GM12878 (cell line): ENCODE measurements at regions not wholly inside any gene's neighbourhood (a gene's known extent, or its start where the extent isn't known, plus 50 kb on each side); places are given as distances from the start of the nearest gene placed in this dataset.
A peak's percentile ranks its signal among the peaks of the same experiment; 100 is the strongest.

Experiments
- BCL3 ChIP-seq: IDR thresholded peaks from 2 replicates; pipeline ENCODE4 v1.6.1; 2011; ENCODE audit warnings: borderline replicate concordance, low read depth, mild to moderate bottlenecking, moderate library complexity, low read length; ENCODE audit not compliant: insufficient read depth, poor library complexity, severe bottlenecking
- CREM ChIP-seq: IDR thresholded peaks from 2 replicates; pipeline ENCODE4 v1.6.1; 2014; ENCODE audit warnings: antibody characterized with exemption, low read depth
- CUX1 ChIP-seq: IDR thresholded peaks from 2 replicates; pipeline ENCODE4 v1.6.1; 2012; ENCODE audit warnings: improper control_type of control experiment, low read depth, low read length; ENCODE audit not compliant: insufficient replicate concordance
- ELK1 ChIP-seq: IDR thresholded peaks from 2 replicates; pipeline ENCODE4 v1.6.1; 2012; ENCODE audit warnings: low read depth, low read length, improper control_type of control experiment
- EP300 ChIP-seq, 2 experiments: fragments of 150-350 bp in 1 of 2; IDR thresholded peaks; 2 replicates each; pipeline ENCODE4 v1.6.1; 2011 to 2012; ENCODE audit warnings: low read depth in 2 of 2, low read length in 2 of 2, borderline replicate concordance in 1 of 2, improper control_type of control experiment in 1 of 2, inconsistent platforms in 1 of 2; ENCODE audit not compliant: control insufficient read depth in 1 of 2
- ESRRA ChIP-seq: IDR thresholded peaks from 2 replicates; pipeline ENCODE4 v1.6.1; 2012; ENCODE audit warnings: mild to moderate bottlenecking, low read length, improper control_type of control experiment
- HDAC6 ChIP-seq: fragments of 200-600 bp; sonication (generic); IDR thresholded peaks from one replicate; pipeline ENCODE4 v1.8.0; 2017; ENCODE audit warnings: antibody characterized with exemption; ENCODE audit not compliant: unreplicated experiment
- MEF2A ChIP-seq: IDR thresholded peaks from 2 replicates; pipeline ENCODE4 v1.6.1; 2011; ENCODE audit warnings: low read depth, mild to moderate bottlenecking, low read length, moderate library complexity; ENCODE audit not compliant: insufficient read depth
- MTA3 ChIP-seq: IDR thresholded peaks from 2 replicates; pipeline ENCODE4 v1.6.1; 2012; ENCODE audit warnings: low read length, inconsistent platforms, borderline replicate concordance
- NFYA ChIP-seq: IDR thresholded peaks from 2 replicates; pipeline ENCODE4 v1.6.1; 2011; ENCODE audit warnings: low read depth, mild to moderate bottlenecking, low read length, improper control_type of control experiment, borderline replicate concordance
- PKNOX1 ChIP-seq: fragments of 450-650 bp; IDR thresholded peaks from 2 replicates; pipeline ENCODE4 v1.6.1; 2016; ENCODE audit warnings: mild to moderate bottlenecking
- ZBTB11 ChIP-seq: fragments of 450-650 bp; formaldehyde crosslinking; IDR thresholded peaks from 2 replicates; pipeline ENCODE4 v1.5.0; 2022; ENCODE audit warnings: mild to moderate bottlenecking, missing genetic modification characterization
- ZSCAN29 ChIP-seq: fragments of 450-650 bp; IDR thresholded peaks from 2 replicates; pipeline ENCODE4 v1.6.1; 2017; ENCODE audit warnings: mild to moderate bottlenecking, moderate library complexity
- TF ChIP-seq, protein P1 (sequence below): IDR thresholded peaks from 2 replicates; pipeline ENCODE4 v1.6.1; 2011; ENCODE audit warnings: borderline replicate concordance, low read depth, mild to moderate bottlenecking, moderate library complexity, mixed read lengths, low read length; ENCODE audit not compliant: insufficient read depth; ENCODE audit errors: extremely low read length
- TF ChIP-seq, protein P2 (sequence below): IDR thresholded peaks from 2 replicates; pipeline ENCODE4 v1.6.1; 2012; ENCODE audit warnings: low read depth, low read length, improper control_type of control experiment

DNA sequence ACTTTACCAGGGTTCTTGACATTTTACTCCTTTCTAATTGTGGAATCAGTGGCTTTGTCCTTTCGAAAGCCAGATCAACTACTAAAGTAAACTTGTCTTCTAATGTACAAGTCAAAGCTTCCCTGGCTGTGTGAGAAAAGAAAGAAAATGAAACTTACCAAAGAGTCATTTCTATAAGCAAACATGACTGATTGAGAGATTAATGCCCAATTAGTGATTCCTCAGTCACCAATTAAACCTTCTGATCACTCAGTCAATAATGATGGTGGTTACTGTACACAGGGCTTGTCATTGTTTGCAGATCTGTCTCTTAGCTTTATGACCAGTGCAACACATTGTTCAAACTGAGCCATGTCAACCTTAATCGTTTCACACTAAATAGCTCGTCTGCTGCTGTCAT is 1168.4 kb upstream of the CITED2 start (continued):
- TF ChIP-seq PKNOX1, result peak; percentile 81
- TF ChIP-seq NFYA, result no peak
- no peak for TF ChIP-seq MEF2A
- no peak for TF ChIP-seq MTA3
- no peak for TF ChIP-seq ESRRA
- TF ChIP-seq CUX1, result peak; percentile 81
- TF ChIP-seq, protein P1, sequence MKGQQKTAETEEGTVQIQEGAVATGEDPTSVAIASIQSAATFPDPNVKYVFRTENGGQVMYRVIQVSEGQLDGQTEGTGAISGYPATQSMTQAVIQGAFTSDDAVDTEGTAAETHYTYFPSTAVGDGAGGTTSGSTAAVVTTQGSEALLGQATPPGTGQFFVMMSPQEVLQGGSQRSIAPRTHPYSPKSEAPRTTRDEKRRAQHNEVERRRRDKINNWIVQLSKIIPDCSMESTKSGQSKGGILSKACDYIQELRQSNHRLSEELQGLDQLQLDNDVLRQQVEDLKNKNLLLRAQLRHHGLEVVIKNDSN, result no peak
- TF ChIP-seq, protein P2, sequence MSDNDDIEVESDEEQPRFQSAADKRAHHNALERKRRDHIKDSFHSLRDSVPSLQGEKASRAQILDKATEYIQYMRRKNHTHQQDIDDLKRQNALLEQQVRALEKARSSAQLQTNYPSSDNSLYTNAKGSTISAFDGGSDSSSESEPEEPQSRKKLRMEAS, result no peak
- no peak for TF ChIP-seq ZSCAN29
- TF ChIP-seq ZBTB11 (CRISPR knock-in tag), result no peak
- peak; percentile 85 to 93 for TF ChIP-seq EP300 (IDR thresholded peaks at IDR 0.05; ENCODE audit: borderline replicate concordance in 1 of 2, control insufficient read depth in 1 of 2, low read depth in 2 of 2, low read length in 2 of 2)
- no peak for TF ChIP-seq CREM
- TF ChIP-seq BCL3, result peak; percentile 63
- TF ChIP-seq HDAC6, result no peak
- no peak for TF ChIP-seq ELK1
